Heart right ventricle (tissue), 16 donors: ENCODE measurements at regions not wholly inside any gene's neighbourhood (a gene's known extent, or its start where the extent isn't known, plus 50 kb on each side); places are given as distances from the start of the nearest gene placed in this dataset.
A peak's percentile ranks its signal among the peaks of the same experiment; 100 is the strongest.

ENCODE experiments used
- ATAC-seq, 8 donors: fragments of 200-7000 bp; cut with Tn5 transposase; one replicate each; pipeline ENCODE4 v1.9.1; 2020; ENCODE audit warnings: mild to moderate bottlenecking in 8 of 8, moderate library complexity in 8 of 8, moderate number of reproducible peaks in 1 of 8
- DNase-seq, 2 donors: peaks; one replicate each; pipeline ENCODE4 v3.0.0-alpha.2; 2020
- H3K27ac ChIP-seq, 10 donors: fragments of 200-600 bp; sonication (generic) in 2 of 10; one replicate each; pipeline versions ENCODE4 v1.5.0 to v1.8.0; 2020 to 2022; ENCODE audit warnings: mild to moderate bottlenecking in 3 of 10
- H3K27me3 ChIP-seq, 7 donors: fragments of 200-600 bp; one replicate each; pipeline ENCODE4 v1.8.0; 2021 to 2022; ENCODE audit warnings: mild to moderate bottlenecking in 2 of 7
- H3K36me3 ChIP-seq, 9 donors: fragments of 200-600 bp; sonication (generic) in 1 of 9; one replicate each; pipeline versions ENCODE4 v1.5.0 to v1.8.0; 2020 to 2022; ENCODE audit warnings: mild to moderate bottlenecking in 2 of 9
- H3K4me1 ChIP-seq, 9 donors: fragments of 200-600 bp; sonication (generic) in 1 of 9; one replicate each; pipeline versions ENCODE4 v1.5.0 to v1.8.0; 2020 to 2022; ENCODE audit warnings: mild to moderate bottlenecking in 4 of 9
- H3K4me3 ChIP-seq, 10 donors: fragments of 200-600 bp; sonication (generic) in 2 of 10; one replicate each; pipeline versions ENCODE4 v1.5.0 to v1.8.0; 2020 to 2022; ENCODE audit warnings: mild to moderate bottlenecking in 7 of 10, moderate library complexity in 2 of 10
- H3K9me3 ChIP-seq, 11 donors: fragments of 200-600 bp in 10 of 11; sonication (generic) in 2 of 11; one replicate each; pipeline versions ENCODE4 v1.5.0 to v1.8.0; 2013 to 2022; ENCODE audit warnings: mild to moderate bottlenecking in 2 of 11, control low read depth in 1 of 11, moderate library complexity in 1 of 11
- WGBS, 2 donors: extraction: QIAGEN DNeasy Blood & Tissue Kit; methylation state at CpG; one replicate each; pipeline ENCODE4 v1.1.7; 2013; ENCODE audit warnings: inconsistent platforms in 1 of 2; 5-methylcytosine and 5-hydroxymethylcytosine counted together
- intact Hi-C, 10 donors: fragments of 100-400 bp; cut with DNase I; formaldehyde crosslinking; loops; one replicate each; pipeline versions ENCODE4 v1.11.1 to v1.14.2; 2022
- TF ChIP-seq, protein P1 (sequence below), 9 donors: fragments of 200-600 bp; sonication (generic) in 2 of 9; IDR thresholded peaks; one replicate each; pipeline versions ENCODE4 v1.5.0 to v1.8.0; 2021 to 2022; ENCODE audit warnings: antibody characterized with exemption in 9 of 9, mild to moderate bottlenecking in 5 of 9, moderate library complexity in 1 of 9
- donor health status: Arrhythmogenic right ventricular cardiomyopathy.
- donor health status: ischemic (EF 13 %, LVEDD 7.1; RV severe dilation, severe dysfunction).
- donor health status: healthy with polysubstance abuse.
- donor health status: DM: no; HTN: yes; CAD: no.
- donor health status: DM: no; HTN: no; CAD: no.
- donor health status: ischemic (EF 25% LVEDD 6.9; RV normal size, moderate dysfunction).
- donor health status: ischemic (EF 25% LVEDD 5.7; RV mildly dilated, moderate dysfunction).
- donor health status: healthy.
- donor health status: DM: yes; HTN: yes; CAD: no.
- donor health status: Ischemic cardiomyopathy.
- donor health status: ischemic (EF 35%, LVEDD 5.7; RV mildly dilated, moderate dysfunction).
- donor health status: nonischemic (EF 11% LVEDD 7.7; RV severe dilation, severe dysfunction).
- donor health status: DM: yes; HTN: yes; CAD: no.
- donor health status: PGD.
- donor health status: ischemic (EF 29% LVEDD 5.4; RV normal size, mild dysfunction).
- donor health status: nonischemic (EF 23%, LVEDD 6.1; RV moderate dilation, normal function).

DNA sequence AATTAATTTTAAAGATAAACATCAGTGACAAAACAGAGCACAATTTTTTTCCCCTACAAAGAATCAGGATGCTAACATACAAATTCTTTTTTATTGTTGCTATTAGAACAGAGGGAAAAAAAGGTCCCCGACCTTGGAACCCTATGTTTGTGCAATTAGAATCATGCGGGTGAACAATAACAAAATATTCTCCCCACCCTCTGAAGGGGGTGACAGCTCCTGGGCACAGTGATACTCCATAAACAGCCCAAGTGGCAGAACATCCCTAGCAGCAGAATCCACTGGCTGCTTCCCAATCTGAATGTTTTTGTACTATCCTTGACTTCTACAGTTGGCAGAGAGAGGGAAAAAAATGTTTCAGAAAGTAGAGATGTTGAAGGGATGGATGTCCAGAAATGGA is 87.7 kb upstream of the TLL1 start:
- no peaks in the 10 kb centered on the region for H3K9me3 ChIP-seq
- no peaks in the 10 kb centered on the region for H3K27me3 ChIP-seq
- peaks cover 0 to 38% (median 27%) of the 10 kb centered on the region in 9 donors for H3K4me1 ChIP-seq
- intact Hi-C loops = loop anchor here in 2 of 10 donors (10.0 kb wide), 2 partner anchors 161 to 251 kb away; no protein-coding TSS in a partner anchor
- ATAC-seq (peak in 1 of 8 donors; percentile 60), DNase-seq (no peak)
- H3K36me3 ChIP-seq = no peaks in the 10 kb centered on the region
- peak overlapping the region in 2 of 10 donors; percentile 5 to 59 for H3K27ac ChIP-seq
- no peak overlapping the region for H3K4me3 ChIP-seq
- TF ChIP-seq, protein P1, sequence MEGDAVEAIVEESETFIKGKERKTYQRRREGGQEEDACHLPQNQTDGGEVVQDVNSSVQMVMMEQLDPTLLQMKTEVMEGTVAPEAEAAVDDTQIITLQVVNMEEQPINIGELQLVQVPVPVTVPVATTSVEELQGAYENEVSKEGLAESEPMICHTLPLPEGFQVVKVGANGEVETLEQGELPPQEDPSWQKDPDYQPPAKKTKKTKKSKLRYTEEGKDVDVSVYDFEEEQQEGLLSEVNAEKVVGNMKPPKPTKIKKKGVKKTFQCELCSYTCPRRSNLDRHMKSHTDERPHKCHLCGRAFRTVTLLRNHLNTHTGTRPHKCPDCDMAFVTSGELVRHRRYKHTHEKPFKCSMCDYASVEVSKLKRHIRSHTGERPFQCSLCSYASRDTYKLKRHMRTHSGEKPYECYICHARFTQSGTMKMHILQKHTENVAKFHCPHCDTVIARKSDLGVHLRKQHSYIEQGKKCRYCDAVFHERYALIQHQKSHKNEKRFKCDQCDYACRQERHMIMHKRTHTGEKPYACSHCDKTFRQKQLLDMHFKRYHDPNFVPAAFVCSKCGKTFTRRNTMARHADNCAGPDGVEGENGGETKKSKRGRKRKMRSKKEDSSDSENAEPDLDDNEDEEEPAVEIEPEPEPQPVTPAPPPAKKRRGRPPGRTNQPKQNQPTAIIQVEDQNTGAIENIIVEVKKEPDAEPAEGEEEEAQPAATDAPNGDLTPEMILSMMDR (IDR thresholded peaks at IDR 0.05) = no peak
- WGBS, 2 donors = 71 to 85% methylated on average over 2 of the region's 2 CpGs

DNA sequence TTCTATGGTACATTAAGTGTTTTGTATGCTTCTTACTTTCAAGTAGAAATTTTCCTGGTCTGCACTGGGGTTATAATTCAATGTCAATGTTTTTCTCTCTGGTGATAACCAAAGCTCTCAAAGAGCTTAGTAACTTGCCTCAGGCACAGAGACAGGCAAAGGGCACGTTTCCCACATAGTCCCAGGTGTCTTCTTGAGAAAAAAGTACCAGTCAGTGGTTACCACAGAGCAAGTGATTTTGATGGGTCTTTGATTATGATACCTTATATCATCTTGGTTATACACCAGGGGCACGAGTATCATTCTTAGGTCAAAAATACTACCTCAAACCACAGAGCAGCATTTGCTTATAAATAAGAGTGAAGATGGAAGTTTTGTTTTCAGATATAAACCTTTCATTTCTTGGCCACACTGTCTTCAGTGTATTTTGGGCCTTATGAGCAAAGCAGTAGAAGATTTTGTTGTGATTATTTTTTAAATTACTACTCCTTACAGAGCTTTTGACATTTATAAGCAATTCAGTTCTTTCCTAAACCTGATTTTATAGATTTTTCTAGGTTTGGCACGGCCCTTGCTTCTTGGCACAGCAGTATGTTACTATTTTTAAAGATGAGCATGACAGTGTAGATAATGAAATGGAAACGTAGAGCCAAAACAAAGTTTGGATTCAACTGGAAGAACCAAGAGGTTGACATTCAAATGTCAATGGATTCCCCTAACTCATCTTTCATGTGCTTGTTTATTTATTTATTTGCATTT is 85.3 kb upstream of the TLL1 start:
- TF ChIP-seq, protein P1 (IDR thresholded peaks at IDR 0.05) = no peak
- peak overlapping the region in 7 of 10 donors; percentile 18 to 77 (median 48) for H3K27ac ChIP-seq
- no peaks in the 10 kb centered on the region for H3K36me3 ChIP-seq
- no peaks in the 10 kb centered on the region for H3K27me3 ChIP-seq
- DNase-seq (no peak), ATAC-seq (peak in 1 of 8 donors; percentile 51)
- intact Hi-C loops = loop anchor here in 2 of 10 donors (10.0 kb wide), 2 partner anchors 163 to 253 kb away; no protein-coding TSS in a partner anchor
- no peak overlapping the region for H3K4me3 ChIP-seq
- 40 to 45% methylated on average over 4 of the region's 4 CpGs for WGBS, 2 donors
- H3K9me3 ChIP-seq = no peaks in the 10 kb centered on the region
- H3K4me1 ChIP-seq = peaks cover 0 to 38% (median 27%) of the 10 kb centered on the region in 9 donors

DNA sequence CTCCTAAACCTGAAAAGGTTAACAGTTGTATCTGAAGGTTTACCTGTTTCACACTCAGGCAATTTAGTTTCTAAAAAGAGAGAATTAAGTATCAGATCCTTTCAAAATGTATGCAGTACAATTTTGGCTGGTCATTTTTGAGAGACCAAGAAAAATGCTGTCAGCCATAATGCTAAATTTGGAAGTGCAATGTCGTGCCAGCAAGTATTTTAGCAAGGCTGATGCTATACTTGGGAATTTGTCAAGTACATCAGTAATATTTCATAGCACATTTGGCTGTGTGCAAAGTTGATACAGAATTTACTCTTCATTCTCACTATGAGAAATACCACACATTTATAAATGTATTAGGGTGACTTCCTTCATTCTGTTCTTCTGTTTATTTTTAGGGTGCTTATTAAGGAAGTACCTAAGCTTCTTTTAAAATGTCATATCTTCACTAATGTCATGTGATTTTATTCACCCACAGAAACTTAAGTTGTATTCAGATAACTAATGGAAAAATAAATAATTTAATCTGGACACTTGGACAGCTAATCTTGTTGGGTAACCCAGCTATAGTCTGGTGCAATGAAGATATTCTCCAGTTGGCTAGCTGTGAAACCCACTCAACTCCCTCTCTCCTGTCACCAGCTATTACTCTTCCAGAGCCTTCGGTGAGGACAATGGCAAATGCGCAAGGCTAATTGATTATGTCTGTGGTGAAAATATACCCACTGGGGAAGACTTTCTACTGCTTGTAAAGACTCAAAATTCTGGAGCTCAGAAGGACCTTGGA is 84.2 kb upstream of the TLL1 start:
- Histone ChIP-seq H3K27ac (peak overlapping the region in 7 of 10 donors; percentile 18 to 77 (median 52)), H3K36me3 (no peaks in the 10 kb centered on the region), H3K4me3 (no peak overlapping the region), H3K9me3 (no peaks in the 10 kb centered on the region), H3K27me3 (no peaks in the 10 kb centered on the region), H3K4me1 (peaks cover 0 to 36% (median 25%) of the 10 kb centered on the region in 9 donors)
- TF ChIP-seq, protein P1 (IDR thresholded peaks at IDR 0.05) = no peak
- no peak for DNase-seq
- WGBS, 2 donors = 51 to 57% methylated on average over 3 of the region's 3 CpGs
- ATAC-seq = peak in 2 of 8 donors; percentile 36 to 69
- intact Hi-C loops = loop anchor here in 2 of 10 donors (10.0 kb wide), 2 partner anchors 164 to 254 kb away; no protein-coding TSS in a partner anchor

DNA sequence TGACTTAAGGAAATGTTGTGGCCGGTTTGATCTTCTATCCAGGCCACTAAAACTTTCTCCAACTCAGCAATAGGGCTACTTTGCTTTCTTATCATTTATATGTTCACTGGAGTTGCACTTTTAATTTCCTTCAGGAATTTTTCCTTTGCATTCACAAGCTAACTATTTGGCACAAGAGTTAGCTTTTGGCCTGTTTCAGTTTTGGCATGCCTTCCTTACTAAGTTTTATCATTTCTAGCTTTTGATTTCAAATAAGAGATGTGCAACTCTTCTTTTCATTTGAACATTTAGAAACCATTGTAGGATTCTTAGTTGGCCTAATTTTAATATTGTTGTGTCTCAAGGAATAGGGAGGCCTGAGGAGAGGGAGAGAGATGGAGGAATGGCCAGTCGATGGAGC is 79.8 kb upstream of the TLL1 start:
- Histone ChIP-seq H3K36me3 (no peaks in the 10 kb centered on the region), H3K9me3 (no peaks in the 10 kb centered on the region), H3K27me3 (no peaks in the 10 kb centered on the region), H3K27ac (no peak overlapping the region), H3K4me3 (no peak overlapping the region), H3K4me1 (peaks cover 0 to 12% (median 10%) of the 10 kb centered on the region in 9 donors)
- TF ChIP-seq, protein P1 (IDR thresholded peaks at IDR 0.05) = no peak
- no peak for DNase-seq
- intact Hi-C loops = no loop called here
- no peak for ATAC-seq
- WGBS, 2 donors = 82% methylated on average over 2 of the region's 2 CpGs
